AG10803 (cell line): ENCODE measurements at regions not wholly inside any gene's neighbourhood (a gene's known extent, or its start where the extent isn't known, plus 50 kb on each side); places are given as distances from the start of the nearest gene placed in this dataset.

Experiments used
- DNase-seq: peaks from one replicate; pipeline ENCODE4 v3.0.0; 2010; ENCODE audit warnings: low read depth
- H3K4me3 ChIP-seq: 2 replicates; pipeline ENCODE4 v1.5.1; 2011; ENCODE audit warnings: mild to moderate bottlenecking, low read length, control low read depth
- TF ChIP-seq, protein P1 (sequence below): conservative IDR thresholded peaks from 2 replicates; pipeline ENCODE4 v1.5.1; 2011; ENCODE audit warnings: mild to moderate bottlenecking, low read length, control low read depth, inconsistent platforms

DNA sequence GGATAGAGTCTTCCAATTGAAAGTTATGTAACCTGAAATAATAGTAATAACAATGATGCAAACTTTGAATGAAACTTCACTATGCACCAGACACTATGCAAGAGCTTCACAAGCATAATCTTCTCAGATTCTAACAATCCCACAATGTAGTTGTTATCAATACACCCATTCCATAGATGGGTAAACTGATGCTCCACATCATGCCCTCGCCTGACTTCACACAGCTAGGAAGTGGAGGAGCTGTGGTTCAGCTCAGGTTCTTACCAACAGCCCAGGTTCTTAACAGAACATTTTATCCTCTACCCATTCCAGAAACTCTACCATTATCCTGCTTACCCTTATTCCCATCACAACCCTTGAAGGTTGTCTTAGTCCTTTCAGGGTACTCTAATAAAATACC is 50.4 kb upstream of the HMGXB4 start:
- no peak overlapping the region for H3K4me3 ChIP-seq
- TF ChIP-seq, protein P1, sequence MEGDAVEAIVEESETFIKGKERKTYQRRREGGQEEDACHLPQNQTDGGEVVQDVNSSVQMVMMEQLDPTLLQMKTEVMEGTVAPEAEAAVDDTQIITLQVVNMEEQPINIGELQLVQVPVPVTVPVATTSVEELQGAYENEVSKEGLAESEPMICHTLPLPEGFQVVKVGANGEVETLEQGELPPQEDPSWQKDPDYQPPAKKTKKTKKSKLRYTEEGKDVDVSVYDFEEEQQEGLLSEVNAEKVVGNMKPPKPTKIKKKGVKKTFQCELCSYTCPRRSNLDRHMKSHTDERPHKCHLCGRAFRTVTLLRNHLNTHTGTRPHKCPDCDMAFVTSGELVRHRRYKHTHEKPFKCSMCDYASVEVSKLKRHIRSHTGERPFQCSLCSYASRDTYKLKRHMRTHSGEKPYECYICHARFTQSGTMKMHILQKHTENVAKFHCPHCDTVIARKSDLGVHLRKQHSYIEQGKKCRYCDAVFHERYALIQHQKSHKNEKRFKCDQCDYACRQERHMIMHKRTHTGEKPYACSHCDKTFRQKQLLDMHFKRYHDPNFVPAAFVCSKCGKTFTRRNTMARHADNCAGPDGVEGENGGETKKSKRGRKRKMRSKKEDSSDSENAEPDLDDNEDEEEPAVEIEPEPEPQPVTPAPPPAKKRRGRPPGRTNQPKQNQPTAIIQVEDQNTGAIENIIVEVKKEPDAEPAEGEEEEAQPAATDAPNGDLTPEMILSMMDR, result no peak
- no peak for DNase-seq
